HG03575 (cell line): ENCODE measurements at regions not wholly inside any gene's neighbourhood (a gene's known extent, or its start where the extent isn't known, plus 50 kb on each side); places are given as distances from the start of the nearest gene placed in this dataset.

Experiments
- ATAC-seq: cut with Tn5 transposase; IDR thresholded peaks from one replicate; pipeline ENCODE4 v1.9.1; 2021; ENCODE audit not compliant: unreplicated experiment, insufficient number of reproducible peaks, low FRiP score; ENCODE audit errors: extremely low read depth

DNA sequence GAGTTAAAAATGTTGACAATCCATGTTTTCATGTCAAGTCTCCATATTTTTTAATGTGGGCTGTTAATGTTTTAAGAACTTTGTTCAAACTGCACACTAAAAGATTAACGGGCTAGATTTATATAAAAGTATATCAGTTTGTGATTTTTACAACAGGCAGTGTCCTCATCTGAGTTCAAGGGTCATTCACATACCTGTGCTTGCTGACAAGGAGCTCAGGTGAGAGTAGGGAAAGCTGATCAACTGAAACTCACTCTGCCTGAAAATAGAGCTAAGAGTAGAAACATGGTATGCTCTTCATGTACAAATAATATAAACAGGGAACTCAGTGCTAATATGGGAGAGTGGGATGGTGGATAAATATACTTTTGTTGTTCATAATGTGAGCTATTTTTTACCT, 102.3 kb upstream of the DKK2 start:
- ATAC-seq = no peak

DNA sequence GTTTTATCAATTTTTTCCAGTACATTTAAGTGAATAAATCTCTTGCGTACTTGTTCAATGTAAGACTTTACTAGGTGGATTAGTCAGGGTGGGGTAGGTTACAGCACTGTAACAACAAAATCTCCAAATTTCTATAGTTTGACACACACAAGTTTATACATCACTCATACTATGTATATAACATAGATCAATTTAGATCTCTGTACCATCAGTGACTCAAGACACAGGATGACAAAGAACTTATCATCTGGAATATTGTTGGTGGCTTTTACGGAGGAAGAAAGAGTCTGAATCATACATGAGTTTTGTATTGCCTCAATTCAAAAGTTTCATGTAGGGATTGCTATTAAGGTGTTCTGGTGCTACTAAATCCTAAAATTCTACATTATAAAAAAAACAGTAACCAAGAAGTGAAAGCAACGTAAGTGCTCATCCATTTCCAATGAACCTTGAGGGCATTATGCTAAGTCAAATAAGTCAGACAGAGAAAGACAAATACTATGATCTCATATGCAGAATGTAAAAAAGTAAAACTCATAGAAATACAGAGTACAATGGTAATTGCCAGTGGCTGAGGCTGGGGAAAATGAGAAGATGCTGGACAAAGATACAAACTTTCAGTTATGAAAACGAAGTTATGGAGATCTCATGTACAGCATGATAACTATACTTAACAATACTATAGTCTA, 98.0 kb upstream of the DKK2 start:
- no peak for ATAC-seq

DNA sequence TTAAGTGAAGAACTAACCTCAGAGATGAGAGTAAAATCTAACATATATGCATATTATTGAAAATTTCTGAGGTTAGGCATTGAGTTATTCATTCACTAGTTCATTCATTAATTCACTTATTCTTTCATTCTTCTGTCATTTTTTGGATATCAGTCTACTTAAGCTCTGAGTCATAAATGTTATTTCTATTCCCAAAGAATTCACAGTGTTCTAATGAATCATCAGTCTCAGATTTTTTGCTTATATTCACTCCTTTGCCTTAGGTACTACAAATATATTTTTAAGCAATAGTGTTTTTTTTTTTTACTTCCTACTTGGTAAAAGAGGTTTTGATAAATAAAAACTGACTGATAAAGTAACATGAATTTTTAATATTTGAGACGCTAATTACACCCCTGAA, 95.2 kb upstream of the DKK2 start:
- no peak for ATAC-seq

DNA sequence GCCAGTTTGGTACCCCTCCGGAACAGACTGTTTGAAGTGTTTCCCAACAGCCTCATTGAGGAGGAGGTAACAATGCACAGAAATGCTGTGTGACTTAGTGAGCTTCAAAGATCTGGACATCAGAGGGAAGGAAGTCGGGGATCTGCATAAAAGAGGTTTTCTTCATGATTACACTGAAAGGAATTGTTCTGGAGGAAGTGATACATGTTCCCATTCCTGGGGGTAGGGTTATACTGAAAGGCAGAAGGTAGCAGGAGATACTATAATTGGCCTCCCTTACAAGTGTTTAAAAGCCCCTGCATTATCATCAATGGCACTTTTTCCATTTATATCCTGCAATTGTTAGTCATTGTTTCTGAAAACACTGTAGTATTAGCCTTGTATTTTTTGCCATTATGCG, 94.0 kb upstream of the DKK2 start:
- ATAC-seq = no peak

DNA sequence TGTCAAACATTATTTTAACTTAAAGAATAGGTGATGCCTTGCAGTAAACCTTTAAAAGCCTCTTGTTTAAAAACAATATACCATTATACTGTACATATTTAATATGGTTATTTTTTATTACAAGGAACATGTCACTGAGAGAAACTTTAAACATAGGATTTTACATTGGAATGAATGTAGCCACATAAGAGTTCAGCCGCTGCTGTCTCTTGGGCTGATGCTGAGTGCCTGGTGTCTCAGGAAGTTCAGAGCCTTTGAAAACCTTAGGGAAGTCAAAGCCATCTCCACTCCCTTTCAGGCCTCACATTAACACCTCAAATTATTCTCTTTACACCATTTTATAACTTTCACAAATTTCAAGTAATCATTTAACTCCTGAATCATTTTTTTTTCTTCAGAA, 93.5 kb upstream of the DKK2 start:
- ATAC-seq = no peak

DNA sequence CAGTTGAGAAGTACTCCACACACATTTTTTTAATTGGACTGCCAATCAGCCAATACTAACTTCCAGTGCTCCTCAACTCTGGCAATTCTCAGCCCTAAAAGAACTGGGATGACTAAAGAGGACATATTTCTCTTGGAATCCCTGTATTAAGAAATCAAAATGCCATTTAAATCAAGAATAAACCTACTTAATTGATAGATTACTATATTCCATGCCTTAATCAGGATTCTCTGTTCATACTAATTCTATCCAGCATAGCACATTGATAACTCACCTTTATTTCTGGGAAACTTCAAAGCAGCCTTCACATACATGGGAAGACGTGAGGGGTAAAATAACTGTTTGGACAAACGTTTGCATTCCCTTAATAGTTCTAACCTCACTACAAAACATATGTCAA, 93.0 kb upstream of the DKK2 start:
- no peak for ATAC-seq

DNA sequence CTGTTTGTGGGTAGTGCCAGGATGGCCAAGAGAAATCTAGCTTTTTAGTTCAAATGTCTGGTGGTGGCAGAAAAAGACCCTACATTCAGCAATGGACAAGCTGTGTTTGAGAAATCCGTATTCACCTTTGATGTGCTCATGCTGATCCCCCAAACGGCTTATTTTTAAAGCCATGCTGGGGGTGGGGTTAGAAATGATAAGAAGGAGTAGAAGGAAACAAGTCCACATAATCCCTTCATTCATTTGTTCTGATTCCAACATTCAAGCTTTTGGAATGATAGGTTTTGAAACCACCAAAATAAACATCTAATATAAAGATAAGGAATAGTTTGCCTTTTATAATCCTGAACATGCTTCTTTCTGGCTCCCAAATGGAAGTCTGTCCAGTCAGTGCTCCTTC, 92.0 kb upstream of the DKK2 start:
- ATAC-seq = no peak

DNA sequence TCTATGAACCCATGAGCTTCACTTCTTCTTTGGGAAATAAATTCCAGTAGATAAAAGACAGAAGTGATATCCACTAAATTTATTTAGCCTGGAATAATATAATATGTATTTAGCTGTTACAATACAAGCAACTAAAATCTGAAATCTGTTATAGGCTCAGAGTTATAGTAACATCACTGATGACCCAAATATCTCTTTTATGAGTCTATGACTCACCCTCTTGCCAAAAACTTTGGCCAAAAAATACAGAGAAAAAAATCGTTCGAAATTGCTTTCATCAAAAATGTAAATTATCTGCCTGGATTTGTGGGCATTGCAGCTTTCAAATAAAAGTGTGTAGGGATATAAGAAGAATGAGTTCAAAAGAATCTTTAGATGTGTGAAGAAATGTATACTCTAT, 89.4 kb upstream of the DKK2 start:
- ATAC-seq = no peak

DNA sequence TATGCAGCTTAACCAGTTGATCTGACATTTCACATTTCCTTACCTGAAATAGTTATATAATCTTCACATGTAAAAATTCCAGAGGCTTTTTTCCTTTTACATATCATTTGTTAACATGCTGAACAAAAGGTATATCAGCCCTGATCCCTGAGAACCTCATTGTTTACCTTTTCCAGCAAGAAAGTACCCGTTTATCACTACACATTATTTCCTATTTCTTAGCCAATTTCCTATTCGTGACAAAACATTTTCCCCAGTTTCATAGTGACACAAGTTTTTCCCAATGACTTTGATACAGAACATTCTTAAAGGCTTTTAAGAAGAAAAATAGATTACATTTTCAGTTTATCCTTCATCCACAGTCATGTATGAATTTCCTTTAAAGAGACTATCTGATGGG, 86.6 kb upstream of the DKK2 start:
- ATAC-seq = no peak

DNA sequence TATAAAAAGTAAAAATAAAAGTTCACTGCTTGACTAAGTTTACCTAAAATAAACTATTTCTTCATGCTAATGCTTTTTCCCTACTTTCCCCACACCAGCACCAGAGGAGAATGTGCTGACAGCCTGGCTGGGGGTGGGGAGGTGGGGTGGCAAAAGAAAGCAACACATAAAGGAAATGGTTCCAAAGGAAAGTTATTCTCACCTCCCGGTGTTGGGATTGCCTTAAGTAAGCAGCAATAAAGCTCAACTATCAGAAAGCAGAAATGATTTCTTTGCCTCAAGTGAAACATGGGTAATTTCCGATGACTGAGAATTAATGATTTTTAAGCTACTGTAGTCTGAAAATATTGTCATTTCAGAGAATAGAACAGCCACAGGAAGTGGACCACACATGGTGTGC, 84.5 kb upstream of the DKK2 start:
- ATAC-seq = no peak

DNA sequence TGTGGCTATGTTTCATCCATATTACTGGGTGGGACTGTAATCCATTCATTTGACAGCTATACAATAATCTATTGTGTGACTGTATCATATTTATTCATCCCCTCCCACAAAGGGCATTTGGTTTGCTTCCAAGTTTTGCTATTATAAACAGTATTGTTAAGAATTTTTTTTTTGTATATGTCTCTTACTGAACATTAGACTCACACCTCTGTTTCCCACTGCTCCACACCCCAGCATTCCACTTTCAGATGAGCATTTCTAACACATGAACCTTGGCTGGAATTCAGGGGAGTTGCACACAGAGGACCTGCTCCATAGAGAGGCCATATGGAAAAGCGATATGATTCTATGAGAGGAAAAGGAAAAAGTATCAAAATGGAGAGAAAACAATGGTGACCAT, 81.6 kb upstream of the DKK2 start:
- no peak for ATAC-seq

DNA sequence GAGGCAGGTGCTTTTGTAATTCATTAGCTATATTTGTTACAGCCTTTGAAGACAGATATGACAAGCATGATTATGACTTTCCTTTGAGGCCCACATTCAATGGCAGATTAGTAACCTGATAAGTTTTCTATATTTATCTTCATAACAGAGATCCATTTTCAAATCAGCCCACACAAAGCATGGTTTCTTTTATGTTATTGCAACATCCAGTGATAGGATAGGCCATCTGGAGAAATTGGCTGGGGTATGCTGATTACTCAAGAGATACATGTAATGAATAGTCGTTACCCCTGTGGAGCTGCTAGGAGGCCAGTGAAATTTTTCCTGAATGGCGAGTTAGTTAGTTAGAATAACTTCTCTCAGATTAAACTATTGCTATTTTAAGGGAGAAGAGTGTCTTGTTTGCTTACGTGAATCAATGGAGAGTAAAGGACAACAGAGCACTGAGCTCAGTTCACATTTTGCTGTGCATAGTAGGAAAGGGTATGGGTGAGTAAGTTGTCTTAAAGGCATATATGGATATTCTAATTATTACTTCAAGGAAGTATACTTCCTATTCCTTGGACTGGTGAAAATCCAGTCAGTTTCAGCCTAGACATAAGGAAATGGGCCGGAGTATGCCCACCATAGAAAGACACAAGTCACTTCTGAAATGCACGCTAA, 79.2 kb upstream of the DKK2 start:
- no peak for ATAC-seq

DNA sequence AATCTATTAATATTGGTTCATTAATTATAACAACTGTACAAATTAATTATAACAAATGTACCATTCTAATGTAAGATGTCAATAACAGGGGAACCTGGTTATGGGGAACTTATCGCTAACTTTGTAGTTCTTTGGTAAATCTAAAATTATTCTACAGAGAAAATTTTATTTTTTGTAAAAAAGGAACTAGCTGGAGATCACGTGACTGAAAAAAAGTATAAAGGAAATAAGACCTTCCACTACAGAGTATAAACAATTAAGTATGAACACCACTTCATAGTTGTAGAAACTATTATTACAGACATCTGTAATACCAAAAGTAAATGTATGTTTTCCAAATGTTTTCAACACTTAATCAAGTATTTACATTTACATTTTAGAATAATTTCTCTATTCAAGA, 77.9 kb upstream of the DKK2 start:
- ATAC-seq = no peak

DNA sequence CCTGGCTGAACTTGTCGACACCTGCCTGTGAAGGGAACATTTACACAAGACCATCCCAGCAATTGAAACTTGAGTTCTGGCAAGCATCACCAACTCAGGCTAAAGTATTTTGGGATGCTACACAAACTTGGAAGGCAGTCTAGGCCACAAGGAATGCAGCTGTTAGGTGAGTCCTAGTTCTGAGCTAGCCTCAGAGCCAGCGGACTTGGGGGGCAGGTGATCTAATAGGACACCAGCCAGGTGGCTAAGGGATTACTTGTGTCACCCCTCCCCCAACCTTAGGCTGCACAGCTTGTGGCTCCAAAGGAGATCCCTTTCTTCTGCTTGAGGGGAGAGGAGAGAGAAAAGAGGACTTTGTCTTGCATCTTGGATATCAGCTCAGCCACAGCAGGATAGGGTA, 62.3 kb upstream of the DKK2 start:
- ATAC-seq = no peak

DNA sequence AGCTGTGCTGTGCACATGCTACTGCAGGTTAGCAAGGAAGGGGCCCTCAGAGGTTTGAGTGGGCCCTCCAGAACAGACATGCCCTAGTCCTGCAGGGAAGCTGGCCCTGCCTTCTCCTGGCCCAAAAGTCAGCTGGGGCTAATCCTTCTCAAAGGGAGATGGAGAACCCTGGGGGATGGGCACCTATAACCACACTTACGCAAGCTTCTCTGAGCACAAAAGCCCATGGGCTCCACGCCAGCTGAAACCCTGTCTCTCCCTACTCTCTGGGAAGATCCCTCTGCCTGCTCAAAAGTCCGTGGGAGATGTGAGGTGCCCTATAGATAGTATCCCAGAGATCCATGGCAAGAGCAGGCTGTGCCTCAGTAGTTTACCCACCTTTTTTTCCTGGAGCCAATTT, 58.9 kb upstream of the DKK2 start:
- no peak for ATAC-seq

DNA sequence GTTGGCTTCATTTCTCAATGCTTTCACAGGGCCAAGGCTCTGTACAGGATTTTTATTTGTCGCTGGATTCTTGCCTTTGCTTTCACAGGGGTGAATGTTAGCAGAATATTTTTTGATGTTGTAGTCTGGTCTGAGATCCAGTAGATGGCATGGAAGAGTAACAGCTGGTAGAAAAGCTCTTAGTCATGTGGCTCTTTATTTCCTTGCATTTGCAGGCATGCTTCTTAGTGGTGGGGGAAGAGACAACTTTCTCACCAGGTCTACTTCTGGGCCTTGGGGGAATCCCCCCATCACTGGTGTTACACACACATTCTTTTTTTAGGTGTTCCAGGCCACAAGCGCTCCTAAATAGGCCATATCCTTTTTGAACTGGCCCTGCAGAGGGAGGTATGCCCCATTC, 58.2 kb upstream of the DKK2 start:
- peak; percentile 80 for ATAC-seq
